GM21737 (cell line): ENCODE measurements at regions not wholly inside any gene's neighbourhood (a gene's known extent, or its start where the extent isn't known, plus 50 kb on each side); places are given as distances from the start of the nearest gene placed in this dataset.
"Not testable (repeated sequence)": the region's sequence is repeated elsewhere in the genome, so short reads cannot be mapped to it uniquely, and the experiment has no call there.

Source experiments
- ATAC-seq: cut with Tn5 transposase; IDR thresholded peaks from one replicate; pipeline ENCODE4 v1.9.1; 2021; ENCODE audit warnings: mild to moderate bottlenecking, moderate library complexity; ENCODE audit not compliant: unreplicated experiment

- ATAC-seq: no peak
These were observed 188.3 kb downstream of the MIB1 start for GRCh38 chr18:21928925-21929324.

GRCh38 chr18:21930177-21930576 lies 189.6 kb downstream of the MIB1 start:
- no peak for ATAC-seq

GRCh38 chr18:21933931-21934765 lies 193.6 kb downstream of the MIB1 start:
- ATAC-seq: no peak

GRCh38 chr18:21934766-21935015 lies 194.1 kb downstream of the MIB1 start:
- ATAC-seq: no peak

GRCh38 chr18:21943456-21943855 lies 202.9 kb downstream of the MIB1 start:
- ATAC-seq: no peak

GRCh38 chr18:21949326-21950015 lies 208.9 kb downstream of the MIB1 start:
- ATAC-seq: no peak

- peak; percentile 84 for ATAC-seq
These were observed 213.4 kb upstream of the GATA6 start for GRCh38 chr18:21955757-21956652.

- ATAC-seq: no peak
These were observed 211.1 kb upstream of the GATA6 start for GRCh38 chr18:21958263-21958662.

GRCh38 chr18:21958707-21959450 lies 210.5 kb upstream of the GATA6 start:
- ATAC-seq: no peak

GRCh38 chr18:21960189-21960588 lies 209.2 kb upstream of the GATA6 start:
- ATAC-seq: no peak

GRCh38 chr18:21963336-21963735 lies 206.1 kb upstream of the GATA6 start:
- ATAC-seq: no peak

- ATAC-seq: no peak
These were observed 201.1 kb upstream of the GATA6 start for GRCh38 chr18:21968338-21968737.

GRCh38 chr18:21972281-21972680 lies 197.1 kb upstream of the GATA6 start:
- no peak for ATAC-seq

GRCh38 chr18:21975954-21976353 lies 193.4 kb upstream of the GATA6 start:
- ATAC-seq: not testable (repeated sequence)

- no peak for ATAC-seq
These were observed 190.7 kb upstream of the GATA6 start for GRCh38 chr18:21978546-21979170.

GRCh38 chr18:21979171-21979560 lies 190.2 kb upstream of the GATA6 start:
- no peak for ATAC-seq

GRCh38 chr18:21979759-21980158 lies 189.6 kb upstream of the GATA6 start:
- ATAC-seq: no peak

- ATAC-seq: no peak
These were observed 188.6 kb upstream of the GATA6 start for GRCh38 chr18:21980744-21981143.

GRCh38 chr18:21981489-21981888 lies 187.9 kb upstream of the GATA6 start:
- not testable (repeated sequence) for ATAC-seq

GRCh38 chr18:21991081-21991534 lies 178.3 kb upstream of the GATA6 start:
- no peak for ATAC-seq
